HepG2 (cell line): ENCODE measurements at regions not wholly inside any gene's neighbourhood (a gene's known extent, or its start where the extent isn't known, plus 50 kb on each side); places are given as distances from the start of the nearest gene placed in this dataset.

Source experiments
- CTCF ChIP-seq: sonication (generic); formaldehyde crosslinking; IDR thresholded peaks from 2 replicates; pipeline ENCODE4 v1.5.0; 2020; ENCODE audit warnings: mild to moderate bottlenecking, missing genetic modification reagents, moderate library complexity
- EZH2 ChIP-seq: conservative IDR thresholded peaks from 2 replicates; pipeline ENCODE4 v1.6.1; 2012; ENCODE audit warnings: mild to moderate bottlenecking, low read depth, low read length, moderate library complexity
- IRF2 ChIP-seq: IDR thresholded peaks from 2 replicates; pipeline ENCODE4 v1.6.1; 2018; ENCODE audit warnings: missing genetic modification reagents, missing compliant biosample characterization
- STAG1 ChIP-seq: sonication (generic); formaldehyde crosslinking; IDR thresholded peaks from 2 replicates; pipeline ENCODE4 v1.4.0; 2020; ENCODE audit warnings: missing genetic modification reagents
- TCF7 ChIP-seq: sonication (generic); IDR thresholded peaks from 2 replicates; pipeline ENCODE4 v1.6.1; 2016; ENCODE audit warnings: antibody characterized with exemption, low read depth
- ZBTB14 ChIP-seq: sonication (generic); formaldehyde crosslinking; IDR thresholded peaks from 2 replicates; pipeline ENCODE4 v1.4.0; 2020; ENCODE audit warnings: missing genetic modification reagents
- ZNF776 ChIP-seq: sonication (generic); formaldehyde crosslinking; IDR thresholded peaks from 2 replicates; pipeline ENCODE4 v1.4.0; 2020; ENCODE audit warnings: mild to moderate bottlenecking, missing genetic modification reagents
- ZNF883 ChIP-seq: sonication (generic); formaldehyde crosslinking; IDR thresholded peaks from 2 replicates; pipeline ENCODE4 v1.5.1; 2020; ENCODE audit warnings: mild to moderate bottlenecking, missing genetic modification reagents; ENCODE audit errors: not compliant biosample characterization

- no peak for TF ChIP-seq IRF2 (CRISPR knock-in tag)
- TF ChIP-seq EZH2 = no peak
- TF ChIP-seq ZNF883 (CRISPR knock-in tag) = no peak
- TF ChIP-seq ZNF776 = no peak
- no peak for TF ChIP-seq STAG1
- TF ChIP-seq CTCF (CRISPR knock-in tag) = no peak
- TF ChIP-seq ZBTB14 = no peak
- no peak for TF ChIP-seq TCF7
Measured at GRCh38 chr5:2598503-2598902, 153.0 kb downstream of the IRX2 start.
